ENCODE measurements at regions not wholly inside any gene's neighbourhood (a gene's known extent, or its start where the extent isn't known, plus 50 kb on each side); places are given as distances from the start of the nearest gene placed in this dataset.
"Not testable (repeated sequence)": the region's sequence is repeated elsewhere in the genome, so short reads cannot be mapped to it uniquely, and the experiment has no call there.

DNA sequence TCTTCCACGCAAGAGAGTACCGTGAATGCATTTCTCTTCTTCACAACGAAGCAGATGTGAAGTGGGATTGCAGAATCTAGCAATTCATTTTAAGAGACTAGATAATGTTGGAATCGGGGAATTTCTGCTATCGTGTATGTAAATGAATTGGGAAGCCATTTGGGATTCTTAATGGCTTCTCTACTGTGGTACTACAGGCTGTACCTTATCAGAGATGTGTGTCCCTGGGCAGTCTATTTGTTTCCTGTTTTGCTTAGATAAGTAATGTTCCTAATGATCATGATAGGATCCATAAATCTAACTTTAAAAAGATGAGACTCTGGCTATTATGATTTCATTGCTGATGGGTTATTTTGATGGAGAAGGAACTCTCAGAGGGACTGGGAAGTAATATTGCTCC, 320.6 kb downstream of the REEP3 start:
- H3K9me3 ChIP-seq: no peaks in the 10 kb centered on the region
- intact Hi-C loops (cut with DNase I, micrococcal nuclease): no loop called here
- no peak for ATAC-seq
- TF ChIP-seq, protein P1, sequence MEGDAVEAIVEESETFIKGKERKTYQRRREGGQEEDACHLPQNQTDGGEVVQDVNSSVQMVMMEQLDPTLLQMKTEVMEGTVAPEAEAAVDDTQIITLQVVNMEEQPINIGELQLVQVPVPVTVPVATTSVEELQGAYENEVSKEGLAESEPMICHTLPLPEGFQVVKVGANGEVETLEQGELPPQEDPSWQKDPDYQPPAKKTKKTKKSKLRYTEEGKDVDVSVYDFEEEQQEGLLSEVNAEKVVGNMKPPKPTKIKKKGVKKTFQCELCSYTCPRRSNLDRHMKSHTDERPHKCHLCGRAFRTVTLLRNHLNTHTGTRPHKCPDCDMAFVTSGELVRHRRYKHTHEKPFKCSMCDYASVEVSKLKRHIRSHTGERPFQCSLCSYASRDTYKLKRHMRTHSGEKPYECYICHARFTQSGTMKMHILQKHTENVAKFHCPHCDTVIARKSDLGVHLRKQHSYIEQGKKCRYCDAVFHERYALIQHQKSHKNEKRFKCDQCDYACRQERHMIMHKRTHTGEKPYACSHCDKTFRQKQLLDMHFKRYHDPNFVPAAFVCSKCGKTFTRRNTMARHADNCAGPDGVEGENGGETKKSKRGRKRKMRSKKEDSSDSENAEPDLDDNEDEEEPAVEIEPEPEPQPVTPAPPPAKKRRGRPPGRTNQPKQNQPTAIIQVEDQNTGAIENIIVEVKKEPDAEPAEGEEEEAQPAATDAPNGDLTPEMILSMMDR (IDR thresholded peaks at IDR 0.05): no peak
- no peak overlapping the region for H3K4me3 ChIP-seq
- H3K4me1 ChIP-seq (ENCODE audit: low read depth): no peaks in the 10 kb centered on the region
- H3K36me3 ChIP-seq (ENCODE audit: low read depth): no peaks in the 10 kb centered on the region
- no peak for DNase-seq

DNA sequence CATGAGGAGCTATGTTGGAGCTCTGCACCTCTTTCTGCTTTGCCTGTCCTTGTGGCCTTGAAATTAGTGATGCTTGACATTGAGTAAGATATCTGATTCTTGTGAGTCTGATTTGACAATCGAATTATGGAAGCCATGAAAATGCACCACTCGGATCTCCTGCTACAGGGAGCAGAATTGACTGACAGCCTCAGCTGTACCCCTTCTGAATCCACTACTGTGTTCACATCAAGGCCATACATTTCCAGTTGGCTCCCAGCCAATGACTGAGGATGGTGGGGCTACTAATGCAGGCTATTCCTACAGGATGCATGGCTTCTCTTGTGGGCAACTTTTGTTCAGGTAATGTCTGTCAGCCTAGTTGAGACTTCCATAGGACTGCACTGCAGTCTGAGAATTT, 321.9 kb downstream of the REEP3 start:
- intact Hi-C loops (cut with DNase I, micrococcal nuclease): no loop called here
- Histone ChIP-seq H3K4me1 (ENCODE audit: low read depth) (no peaks in the 10 kb centered on the region), H3K36me3 (ENCODE audit: low read depth) (no peaks in the 10 kb centered on the region), H3K4me3 (no peak overlapping the region), H3K9me3 (no peaks in the 10 kb centered on the region)
- ATAC-seq: no peak
- TF ChIP-seq, protein P1 (IDR thresholded peaks at IDR 0.05): no peak
- no peak for DNase-seq

DNA sequence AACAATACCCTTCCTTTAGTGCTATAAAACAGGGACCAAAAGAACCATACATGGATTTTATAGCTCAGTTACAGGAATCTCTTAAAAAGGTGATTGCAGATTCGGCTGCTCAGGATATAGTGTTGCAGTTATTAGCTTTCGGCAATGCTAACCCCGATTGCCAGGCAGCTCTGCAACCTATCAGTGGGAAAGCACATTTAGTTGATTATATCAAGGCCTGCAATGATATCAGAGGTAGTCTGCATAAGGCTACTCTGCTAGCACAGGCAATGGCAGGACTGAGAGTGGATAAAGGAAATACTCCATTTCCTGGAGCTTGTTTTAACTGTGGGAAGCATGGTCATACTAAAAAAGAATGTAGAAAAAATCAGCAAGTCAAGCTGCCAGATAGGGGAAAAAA, 327.7 kb downstream of the REEP3 start:
- intact Hi-C loops (cut with DNase I, micrococcal nuclease); ATAC-seq; H3K9me3 ChIP-seq; DNase-seq; H3K4me3 ChIP-seq; H3K4me1 ChIP-seq (ENCODE audit: low read depth); H3K36me3 ChIP-seq (ENCODE audit: low read depth): not testable (repeated sequence)

DNA sequence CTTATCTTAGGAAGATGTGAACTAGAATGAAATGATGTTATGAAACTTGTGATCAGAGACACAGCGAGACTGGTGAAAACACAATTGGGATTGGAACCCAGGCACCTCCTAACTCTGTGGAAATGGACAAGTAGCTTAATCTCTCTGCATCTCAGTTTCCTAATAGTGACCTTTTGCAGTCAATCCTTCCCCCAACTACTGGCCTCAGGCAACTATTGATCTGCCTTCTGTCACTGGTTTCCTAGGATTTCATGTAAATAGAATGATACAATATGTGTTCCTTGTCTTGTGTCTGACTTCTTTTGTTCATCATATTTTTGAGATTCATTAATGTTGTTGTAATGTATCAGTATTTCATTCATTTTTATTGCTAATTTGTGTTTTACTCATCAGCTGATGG, 341.7 kb downstream of the REEP3 start:
- ATAC-seq (no peak), DNase-seq (no peak)
- no peak overlapping the region for H3K4me3 ChIP-seq
- no peaks in the 10 kb centered on the region for H3K36me3 ChIP-seq (ENCODE audit: low read depth)
- TF ChIP-seq, protein P1 (IDR thresholded peaks at IDR 0.05): no peak
- no peaks in the 10 kb centered on the region for H3K9me3 ChIP-seq
- H3K4me1 ChIP-seq (ENCODE audit: low read depth): no peaks in the 10 kb centered on the region
- intact Hi-C loops (cut with DNase I, micrococcal nuclease): no loop called here

DNA sequence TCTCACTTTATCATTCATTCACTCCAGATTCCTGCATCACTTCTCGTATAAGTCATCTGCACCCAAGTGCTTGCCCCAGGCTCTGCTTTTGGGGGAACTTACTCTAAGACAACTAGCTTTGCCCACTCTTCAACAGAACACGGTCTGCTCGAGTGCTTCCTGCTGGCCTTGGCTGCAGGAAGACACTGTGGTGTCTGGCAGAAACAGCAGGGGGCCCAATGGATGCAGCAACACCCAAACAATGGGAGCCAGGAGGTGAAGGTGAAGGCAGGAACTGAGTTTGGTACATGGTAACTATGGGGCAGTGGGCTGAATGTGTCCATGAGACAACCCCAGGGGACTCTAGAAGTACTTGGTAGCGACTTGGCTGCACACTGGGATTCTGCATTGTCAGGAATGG, 344.0 kb downstream of the REEP3 start:
- DNase-seq (no peak), ATAC-seq (no peak)
- no peaks in the 10 kb centered on the region for H3K36me3 ChIP-seq (ENCODE audit: low read depth)
- no peaks in the 10 kb centered on the region for H3K9me3 ChIP-seq
- H3K4me1 ChIP-seq (ENCODE audit: low read depth): no peaks in the 10 kb centered on the region
- no peak overlapping the region for H3K4me3 ChIP-seq
- TF ChIP-seq, protein P1 (IDR thresholded peaks at IDR 0.05): no peak
- intact Hi-C loops (cut with DNase I, micrococcal nuclease): no loop called here

DNA sequence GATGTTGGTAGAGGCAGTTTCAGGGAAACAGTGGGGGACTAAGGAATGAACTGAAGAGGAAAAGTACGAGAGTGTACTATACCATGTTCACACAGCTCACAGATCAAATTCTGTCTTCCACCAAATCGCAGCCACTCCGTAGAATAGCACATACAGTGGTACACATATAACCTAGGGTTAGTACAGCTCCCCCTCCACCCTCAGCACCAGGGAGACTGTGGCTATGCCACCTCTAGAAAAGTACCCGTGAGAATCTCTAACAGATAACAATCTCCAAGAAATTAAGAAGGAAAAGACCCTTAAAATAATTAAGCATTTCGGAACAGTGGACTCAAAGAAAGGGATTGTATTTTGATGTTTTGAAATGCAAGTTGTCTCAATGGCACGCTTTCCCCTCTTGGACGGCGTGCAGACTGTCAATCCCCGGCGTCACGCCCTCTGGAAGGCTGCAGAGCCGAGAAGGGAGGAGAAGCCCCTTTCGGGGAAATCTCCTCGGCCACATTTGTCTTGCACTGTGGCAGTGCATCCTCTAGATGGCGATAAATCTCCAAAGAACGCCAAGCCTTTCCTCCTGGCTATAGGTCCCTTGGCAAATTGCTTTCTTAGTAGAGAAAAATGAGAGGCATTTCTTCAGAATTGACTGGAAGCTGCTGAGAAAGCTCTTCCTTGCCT, 345.0 kb downstream of the REEP3 start:
- Histone ChIP-seq H3K4me1 (ENCODE audit: low read depth) (no peaks in the 10 kb centered on the region), H3K4me3 (no peak overlapping the region), H3K9me3 (no peaks in the 10 kb centered on the region), H3K36me3 (ENCODE audit: low read depth) (no peaks in the 10 kb centered on the region)
- ATAC-seq: peak; percentile 77
- intact Hi-C loops (cut with DNase I, micrococcal nuclease): no loop called here
- peak in 2 of 3 donors; percentile 33 to 49 for DNase-seq
- TF ChIP-seq, protein P1 (IDR thresholded peaks at IDR 0.05): peak; percentile 80
